IPS-20b (cell line): ENCODE measurements at regions not wholly inside any gene's neighbourhood (a gene's known extent, or its start where the extent isn't known, plus 50 kb on each side); places are given as distances from the start of the nearest gene placed in this dataset.

Experiments used
- H3K27ac ChIP-seq: one replicate; pipeline ENCODE4 v1.5.1; 2013; ENCODE audit warnings: low read length
- H3K27me3 ChIP-seq: 2 replicates; pipeline ENCODE4 v1.6.1; 2013; ENCODE audit warnings: mild to moderate bottlenecking, low read length, inconsistent platforms; ENCODE audit not compliant: insufficient read depth
- H3K36me3 ChIP-seq: 2 replicates; pipeline ENCODE4 v1.6.1; 2013; ENCODE audit warnings: low read depth, mild to moderate bottlenecking, inconsistent platforms, low read length, moderate library complexity; ENCODE audit not compliant: insufficient read depth
- H3K4me1 ChIP-seq: 2 replicates; pipeline ENCODE4 v1.6.1; 2013; ENCODE audit warnings: mild to moderate bottlenecking, control low read depth, inconsistent platforms, low read length, moderate library complexity; ENCODE audit not compliant: insufficient read depth
- H3K4me3 ChIP-seq: 2 replicates; pipeline ENCODE4 v1.5.1; 2013; ENCODE audit warnings: mild to moderate bottlenecking, low read length, inconsistent platforms
- H3K9ac ChIP-seq: 2 replicates; pipeline ENCODE4 v1.6.1; 2013; ENCODE audit warnings: low read depth, mild to moderate bottlenecking, inconsistent platforms, low read length, moderate library complexity
- H3K9me3 ChIP-seq: 2 replicates; pipeline ENCODE4 v1.6.1; 2013; ENCODE audit warnings: mild to moderate bottlenecking, low read depth, low read length, inconsistent platforms; ENCODE audit not compliant: insufficient read depth

DNA sequence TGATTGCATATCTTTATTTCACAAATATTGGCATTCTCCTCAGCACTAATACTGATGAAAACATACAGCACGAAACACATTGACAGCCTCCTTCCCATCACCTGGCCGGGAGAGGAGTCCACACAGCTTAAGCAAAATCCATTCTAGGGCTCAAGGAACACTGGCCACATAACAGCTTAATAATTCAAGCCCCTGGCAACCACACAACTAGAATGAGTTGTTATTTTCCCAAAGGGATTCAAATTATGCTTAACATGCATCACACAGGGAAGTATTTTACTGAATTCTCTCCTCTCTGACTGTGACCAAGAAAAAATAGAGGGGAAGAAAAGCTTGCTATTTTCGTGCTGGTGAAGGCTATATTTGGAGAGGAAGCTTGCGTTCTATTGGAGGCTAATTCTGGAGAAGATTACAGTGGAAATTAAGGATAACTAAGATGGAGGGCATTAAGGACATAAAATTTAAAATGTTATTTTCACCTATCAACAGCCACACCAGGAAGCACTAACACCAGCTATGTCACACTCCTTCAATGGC is 198.5 kb downstream of the ADGRG6 start:
- Histone ChIP-seq H3K4me1 (no peaks in the 10 kb centered on the region), H3K4me3 (no peak overlapping the region), H3K9ac (no peak overlapping the region), H3K36me3 (no peaks in the 10 kb centered on the region), H3K27ac (no peak overlapping the region), H3K27me3 (no peaks in the 10 kb centered on the region), H3K9me3 (peaks cover 3% of the 10 kb centered on the region; the same call in 1 of the 2 replicates)

DNA sequence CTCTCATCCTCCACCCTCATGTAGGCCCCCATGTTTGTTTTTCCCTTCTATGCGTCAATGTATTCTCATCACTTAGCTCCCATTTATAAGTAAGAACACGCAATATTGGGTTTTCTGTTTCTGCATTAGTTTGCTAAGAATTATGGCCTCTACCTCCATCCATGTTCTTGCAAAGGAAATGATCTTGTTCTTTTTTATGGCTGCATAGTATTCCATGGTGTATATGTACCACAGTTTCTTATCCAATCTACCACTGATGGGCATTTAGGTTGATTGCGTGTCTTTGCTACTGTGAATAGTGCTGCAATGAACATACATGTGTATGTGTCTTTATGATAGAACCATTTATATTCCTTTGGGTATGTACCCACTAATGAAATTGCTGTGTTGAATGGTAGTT is 200.0 kb downstream of the ADGRG6 start:
- Histone ChIP-seq H3K4me1 (no peaks in the 10 kb centered on the region), H3K27ac (no peak overlapping the region), H3K9me3 (peaks cover 3% of the 10 kb centered on the region; the same call in 1 of the 2 replicates), H3K36me3 (no peaks in the 10 kb centered on the region), H3K4me3 (no peak overlapping the region), H3K27me3 (no peaks in the 10 kb centered on the region), H3K9ac (no peak overlapping the region)

DNA sequence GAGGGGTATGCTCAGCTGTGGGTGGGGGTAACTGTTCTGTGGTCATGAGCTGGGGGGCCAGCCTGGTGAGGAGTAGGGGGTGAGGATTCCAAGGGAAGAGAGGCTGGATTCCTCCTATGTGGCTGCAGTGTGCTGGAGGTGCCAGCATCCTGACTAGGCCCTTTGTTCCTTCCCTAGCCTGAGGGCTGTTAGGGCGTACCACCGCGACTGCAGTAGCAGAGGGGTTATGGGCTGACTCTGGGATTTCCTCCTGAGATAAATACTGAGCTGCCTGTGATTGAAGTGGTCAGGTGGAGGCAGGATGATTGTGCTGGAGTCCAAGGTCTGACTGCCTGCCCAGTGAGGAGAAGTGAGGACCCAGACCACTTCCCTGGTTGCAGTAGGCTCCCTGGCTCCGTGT is 205.3 kb downstream of the ADGRG6 start:
- no peaks in the 10 kb centered on the region; the same call in 1 of the 2 replicates for H3K9me3 ChIP-seq
- H3K4me1 ChIP-seq: no peaks in the 10 kb centered on the region
- H3K4me3 ChIP-seq: no peak overlapping the region
- H3K36me3 ChIP-seq: no peaks in the 10 kb centered on the region
- H3K9ac ChIP-seq: no peak overlapping the region
- H3K27ac ChIP-seq: no peak overlapping the region
- no peaks in the 10 kb centered on the region for H3K27me3 ChIP-seq

DNA sequence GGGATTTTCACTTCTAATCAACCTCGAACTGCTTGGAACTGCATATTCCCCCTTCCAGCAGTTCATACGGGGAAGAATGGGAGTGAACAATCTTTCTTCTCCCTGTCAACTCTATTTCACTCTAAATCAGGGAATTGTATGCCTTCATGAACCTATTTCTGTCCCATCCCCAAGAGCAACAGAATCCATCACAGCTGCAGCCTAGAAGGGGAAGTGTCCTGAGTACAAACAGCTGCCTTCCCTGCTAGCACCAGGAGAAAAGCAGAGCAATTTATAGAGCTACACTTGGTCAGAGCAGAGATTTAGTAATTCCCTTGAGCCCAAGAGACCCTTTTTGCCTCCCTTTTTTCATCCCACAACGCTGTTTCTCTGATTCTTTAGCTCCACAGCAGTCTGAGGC is 208.4 kb downstream of the ADGRG6 start:
- Histone ChIP-seq H3K9me3 (no peaks in the 10 kb centered on the region), H3K36me3 (no peaks in the 10 kb centered on the region), H3K4me3 (no peak overlapping the region), H3K4me1 (no peaks in the 10 kb centered on the region), H3K27me3 (no peaks in the 10 kb centered on the region), H3K9ac (no peak overlapping the region), H3K27ac (no peak overlapping the region)

DNA sequence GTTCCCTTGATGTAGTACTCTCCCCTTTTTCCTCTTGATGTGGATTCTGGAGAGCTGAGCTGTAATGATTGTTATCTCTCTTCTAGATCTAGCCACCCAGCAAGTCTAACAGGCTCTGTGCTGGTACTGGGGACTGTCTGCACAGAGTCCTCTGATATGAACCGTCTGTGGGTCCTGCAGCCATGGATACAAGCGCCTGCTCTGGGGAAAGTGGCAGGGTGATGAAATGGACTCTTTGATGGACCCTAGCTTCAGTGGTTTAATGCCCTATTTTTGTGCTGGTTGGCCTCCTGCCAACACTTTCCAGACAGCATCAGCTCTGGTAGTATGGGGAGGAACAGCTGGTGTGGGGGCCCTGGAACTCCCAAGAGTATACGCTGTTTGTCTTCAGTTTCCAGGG is 216.3 kb downstream of the ADGRG6 start:
- no peak overlapping the region for H3K4me3 ChIP-seq
- no peaks in the 10 kb centered on the region for H3K27me3 ChIP-seq
- H3K27ac ChIP-seq: no peak overlapping the region
- H3K9me3 ChIP-seq: no peaks in the 10 kb centered on the region
- H3K36me3 ChIP-seq: no peaks in the 10 kb centered on the region
- no peak overlapping the region for H3K9ac ChIP-seq
- H3K4me1 ChIP-seq: no peaks in the 10 kb centered on the region

DNA sequence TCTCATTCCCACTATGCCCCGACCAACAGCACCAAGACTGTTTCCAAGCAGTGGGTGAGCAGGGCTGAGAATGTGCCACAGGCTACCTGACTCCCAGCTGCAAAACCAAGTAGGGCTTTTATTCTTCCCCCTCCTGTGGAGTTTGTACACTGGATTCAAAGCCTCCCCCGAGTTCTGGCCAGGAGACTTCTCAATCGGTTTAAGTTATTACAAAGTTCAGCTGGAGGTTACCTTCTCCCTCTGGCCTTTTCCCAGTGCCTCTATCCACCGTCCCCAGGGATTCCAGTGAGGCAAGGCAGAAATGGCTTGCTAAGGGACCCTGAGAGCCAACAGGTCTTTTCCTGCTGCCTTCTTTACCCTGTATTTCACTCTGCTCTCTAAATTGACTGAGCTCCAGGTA is 217.0 kb downstream of the ADGRG6 start:
- H3K4me1 ChIP-seq: no peaks in the 10 kb centered on the region
- no peaks in the 10 kb centered on the region for H3K36me3 ChIP-seq
- H3K27ac ChIP-seq: no peak overlapping the region
- H3K4me3 ChIP-seq: no peak overlapping the region
- no peak overlapping the region for H3K9ac ChIP-seq
- no peaks in the 10 kb centered on the region for H3K27me3 ChIP-seq
- no peaks in the 10 kb centered on the region for H3K9me3 ChIP-seq

DNA sequence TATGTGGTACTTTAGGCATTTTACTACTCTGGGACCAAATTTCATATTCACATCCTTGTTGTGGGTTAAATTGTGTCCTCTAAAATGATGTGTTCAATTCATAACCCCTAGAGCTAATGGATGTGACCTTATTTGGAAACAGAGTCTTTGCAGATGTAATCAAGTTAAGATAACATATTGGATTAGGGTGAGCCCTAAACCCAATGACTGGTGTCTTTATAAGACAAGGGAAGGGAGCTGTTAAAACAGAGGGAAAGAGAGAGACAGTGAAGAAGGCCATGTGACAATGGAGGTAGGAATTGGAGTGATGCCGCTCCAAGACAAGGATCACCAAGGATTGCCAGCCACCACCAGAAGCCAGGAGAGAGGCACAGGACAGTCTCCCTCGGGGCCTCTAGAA is 220.0 kb downstream of the ADGRG6 start:
- no peak overlapping the region for H3K27ac ChIP-seq
- H3K9ac ChIP-seq: no peak overlapping the region
- no peaks in the 10 kb centered on the region for H3K4me1 ChIP-seq
- H3K9me3 ChIP-seq: no peaks in the 10 kb centered on the region
- no peaks in the 10 kb centered on the region for H3K36me3 ChIP-seq
- no peaks in the 10 kb centered on the region for H3K27me3 ChIP-seq
- H3K4me3 ChIP-seq: no peak overlapping the region

DNA sequence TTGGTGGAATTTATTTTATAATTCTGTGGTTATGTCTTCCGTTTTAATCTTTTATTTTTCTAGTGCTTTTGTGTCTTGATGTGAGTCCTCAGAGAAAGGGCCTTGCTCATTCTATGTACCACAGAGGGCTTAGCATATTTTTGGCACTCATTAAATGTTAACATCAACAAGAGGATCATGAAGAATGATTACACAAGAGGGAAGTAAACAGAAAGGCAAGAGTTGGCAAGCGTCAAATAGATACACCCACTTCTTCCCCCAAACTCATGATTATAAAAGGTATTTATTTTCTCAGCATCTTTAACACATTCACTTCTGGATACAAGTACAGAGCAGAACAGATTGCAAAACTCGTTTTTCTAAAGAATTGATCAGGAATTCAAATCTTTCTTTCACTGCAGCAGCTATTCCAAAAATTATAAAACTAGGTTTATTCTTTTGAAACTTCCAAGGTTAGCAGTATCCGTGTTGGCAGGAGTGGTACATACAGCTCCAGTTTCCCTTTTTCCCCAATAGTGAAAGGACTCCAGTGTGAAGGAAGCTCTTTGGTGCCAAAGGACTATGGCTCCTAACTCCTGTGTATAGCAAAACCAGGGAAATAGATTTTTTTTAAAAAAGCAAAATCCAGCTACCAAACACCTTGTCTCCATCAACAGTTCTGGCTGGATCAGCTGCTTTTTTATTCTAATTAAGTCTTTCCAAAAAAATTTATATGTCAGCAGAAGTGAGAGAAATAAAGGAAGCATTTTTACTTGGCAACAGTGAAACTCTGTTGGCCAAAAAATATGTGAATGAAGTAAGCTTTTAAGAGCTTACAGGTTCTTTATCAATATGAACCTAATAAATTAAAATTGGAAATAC is 221.9 kb downstream of the ADGRG6 start:
- Histone ChIP-seq H3K36me3 (no peaks in the 10 kb centered on the region), H3K9ac (no peak overlapping the region), H3K27me3 (no peaks in the 10 kb centered on the region), H3K27ac (no peak overlapping the region), H3K9me3 (no peaks in the 10 kb centered on the region), H3K4me1 (no peaks in the 10 kb centered on the region), H3K4me3 (no peak overlapping the region)

DNA sequence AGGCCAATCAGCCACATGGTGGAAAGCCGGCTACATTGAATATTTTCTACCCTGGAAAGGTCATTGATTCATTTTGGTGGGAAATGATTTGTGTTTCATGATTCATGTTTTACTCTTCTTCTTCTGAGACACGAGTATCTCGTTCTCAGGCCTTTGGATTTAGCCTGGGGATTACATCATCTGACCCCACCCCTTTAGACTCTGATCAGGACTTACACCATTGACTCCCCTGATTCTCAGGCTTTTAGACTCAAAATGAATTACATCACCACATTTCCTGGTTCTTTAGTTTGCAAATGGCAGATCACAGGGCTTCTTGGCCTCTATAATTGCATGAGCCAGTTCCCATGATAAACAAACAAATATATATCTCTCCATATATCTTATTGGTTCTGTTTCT is 228.8 kb downstream of the ADGRG6 start:
- Histone ChIP-seq H3K4me3 (no peak overlapping the region), H3K27ac (no peak overlapping the region), H3K36me3 (no peaks in the 10 kb centered on the region; the same call in 1 of the 2 replicates), H3K9ac (no peak overlapping the region), H3K27me3 (no peaks in the 10 kb centered on the region), H3K4me1 (no peaks in the 10 kb centered on the region), H3K9me3 (peaks cover 30% of the 10 kb centered on the region)

DNA sequence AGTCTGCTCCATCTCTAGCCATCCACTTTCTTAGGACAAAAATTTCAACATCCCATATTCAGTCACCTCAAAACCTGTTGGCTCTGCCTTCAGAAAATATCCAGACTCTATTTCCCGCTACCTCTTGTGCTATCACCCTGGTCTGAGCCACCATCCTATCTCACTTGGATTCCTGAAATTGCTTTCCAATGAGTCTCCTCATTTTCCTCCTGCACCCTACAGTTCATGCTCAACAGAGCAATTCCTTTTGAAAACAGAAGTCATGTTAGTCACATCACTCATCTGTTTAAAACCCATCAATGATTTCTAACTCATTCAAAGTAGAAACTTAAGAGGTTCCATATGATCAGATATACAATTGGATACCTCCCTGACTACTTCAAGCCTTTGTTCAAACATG is 229.9 kb downstream of the ADGRG6 start:
- no peaks in the 10 kb centered on the region for H3K27me3 ChIP-seq
- H3K27ac ChIP-seq: no peak overlapping the region
- no peak overlapping the region for H3K9ac ChIP-seq
- no peaks in the 10 kb centered on the region; the same call in 1 of the 2 replicates for H3K36me3 ChIP-seq
- no peaks in the 10 kb centered on the region for H3K4me1 ChIP-seq
- H3K9me3 ChIP-seq: peaks cover 41% of the 10 kb centered on the region
- H3K4me3 ChIP-seq: no peak overlapping the region

DNA sequence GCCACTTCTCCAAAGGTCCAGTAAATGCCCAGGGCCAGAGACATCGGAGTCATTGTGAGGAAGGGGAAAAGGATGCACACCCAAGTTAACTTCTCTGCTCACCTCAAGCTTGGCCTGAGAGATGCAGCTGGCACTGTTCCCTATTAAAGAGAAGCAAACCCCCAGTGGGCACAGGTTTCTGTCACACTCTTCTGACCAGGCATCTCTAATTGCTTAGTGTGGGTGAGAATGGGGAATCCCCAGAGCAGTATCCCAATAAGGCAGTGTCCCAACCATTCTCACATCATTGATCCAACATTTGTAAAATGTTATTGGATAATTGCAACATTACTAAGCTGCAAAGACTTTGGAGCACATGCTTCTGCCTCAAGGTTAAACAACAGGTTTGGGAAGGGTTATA is 232.3 kb downstream of the ADGRG6 start:
- Histone ChIP-seq H3K27me3 (no peaks in the 10 kb centered on the region), H3K27ac (no peak overlapping the region), H3K4me1 (no peaks in the 10 kb centered on the region), H3K36me3 (no peaks in the 10 kb centered on the region; the same call in 1 of the 2 replicates), H3K9ac (no peak overlapping the region), H3K4me3 (no peak overlapping the region), H3K9me3 (peaks cover 43% of the 10 kb centered on the region)

DNA sequence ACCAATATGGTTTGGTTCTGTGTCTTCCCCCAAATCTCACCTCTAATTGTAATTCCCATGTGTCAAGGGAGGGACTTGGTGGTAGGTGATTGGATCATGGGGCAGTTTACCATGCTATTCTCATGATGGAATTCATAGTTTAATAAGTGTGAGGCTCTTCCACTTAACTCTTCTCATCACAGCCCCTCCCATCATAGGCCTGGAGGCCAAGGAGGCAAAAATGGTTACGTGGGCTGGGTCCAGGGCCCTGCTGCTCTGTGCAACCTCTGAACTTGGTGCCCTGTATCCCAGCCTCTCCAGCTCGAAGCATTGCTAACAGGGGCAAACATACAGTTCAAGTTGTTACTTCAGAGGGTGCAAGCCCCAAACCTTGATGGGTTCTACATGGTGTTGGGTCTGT is 232.7 kb downstream of the ADGRG6 start:
- no peaks in the 10 kb centered on the region for H3K4me1 ChIP-seq
- no peaks in the 10 kb centered on the region for H3K27me3 ChIP-seq
- H3K36me3 ChIP-seq: no peaks in the 10 kb centered on the region; the same call in 1 of the 2 replicates
- H3K27ac ChIP-seq: no peak overlapping the region
- peaks cover 43% of the 10 kb centered on the region for H3K9me3 ChIP-seq
- no peak overlapping the region for H3K9ac ChIP-seq
- no peak overlapping the region for H3K4me3 ChIP-seq
